ENCODE measurements at regions not wholly inside any gene's neighbourhood (a gene's known extent, or its start where the extent isn't known, plus 50 kb on each side); places are given as distances from the start of the nearest gene placed in this dataset.

DNA sequence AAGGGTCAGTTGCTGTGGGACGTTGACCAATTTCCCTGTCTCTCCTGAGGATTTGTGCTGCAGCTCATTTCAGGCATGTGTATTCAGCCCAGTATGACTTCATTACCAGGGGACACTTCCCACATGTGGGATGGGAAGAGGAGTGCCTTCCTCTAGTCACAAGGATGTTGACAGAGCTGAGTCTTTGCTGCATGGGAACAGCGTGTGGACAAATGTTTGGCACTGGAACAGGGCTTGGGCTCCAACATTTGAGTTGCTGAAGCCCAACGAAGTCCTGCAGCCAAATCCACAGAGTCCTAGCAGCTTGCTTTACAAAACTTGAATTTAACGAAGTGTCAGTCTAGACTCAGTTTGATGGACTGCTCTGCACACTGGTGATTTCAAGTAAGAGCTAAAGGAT, 283.2 kb downstream of the SH3GL2 start:
- DNase-seq (ENCODE audit: low read depth), result no peak
- no peak overlapping the region for H3K4me3 ChIP-seq (ENCODE audit: low read depth, low read length)
- TF ChIP-seq, protein P1, sequence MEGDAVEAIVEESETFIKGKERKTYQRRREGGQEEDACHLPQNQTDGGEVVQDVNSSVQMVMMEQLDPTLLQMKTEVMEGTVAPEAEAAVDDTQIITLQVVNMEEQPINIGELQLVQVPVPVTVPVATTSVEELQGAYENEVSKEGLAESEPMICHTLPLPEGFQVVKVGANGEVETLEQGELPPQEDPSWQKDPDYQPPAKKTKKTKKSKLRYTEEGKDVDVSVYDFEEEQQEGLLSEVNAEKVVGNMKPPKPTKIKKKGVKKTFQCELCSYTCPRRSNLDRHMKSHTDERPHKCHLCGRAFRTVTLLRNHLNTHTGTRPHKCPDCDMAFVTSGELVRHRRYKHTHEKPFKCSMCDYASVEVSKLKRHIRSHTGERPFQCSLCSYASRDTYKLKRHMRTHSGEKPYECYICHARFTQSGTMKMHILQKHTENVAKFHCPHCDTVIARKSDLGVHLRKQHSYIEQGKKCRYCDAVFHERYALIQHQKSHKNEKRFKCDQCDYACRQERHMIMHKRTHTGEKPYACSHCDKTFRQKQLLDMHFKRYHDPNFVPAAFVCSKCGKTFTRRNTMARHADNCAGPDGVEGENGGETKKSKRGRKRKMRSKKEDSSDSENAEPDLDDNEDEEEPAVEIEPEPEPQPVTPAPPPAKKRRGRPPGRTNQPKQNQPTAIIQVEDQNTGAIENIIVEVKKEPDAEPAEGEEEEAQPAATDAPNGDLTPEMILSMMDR (conservative IDR thresholded peaks at IDR 0.05; ENCODE audit: low read depth, low read length), result no peak

- TF ChIP-seq, protein P1 (conservative IDR thresholded peaks at IDR 0.05; ENCODE audit: low read depth, low read length), result no peak
- DNase-seq (ENCODE audit: low read depth), result no peak
- H3K4me3 ChIP-seq (ENCODE audit: low read depth, low read length), result no peak overlapping the region
Observed at GRCh38 chr9:17862629-17863028, 283.8 kb downstream of the SH3GL2 start.

GRCh38 chr9:17863213-17863883, 284.5 kb downstream of the SH3GL2 start:
- TF ChIP-seq, protein P1 (conservative IDR thresholded peaks at IDR 0.05; ENCODE audit: low read depth, low read length), result no peak
- peak; percentile 0 for DNase-seq (ENCODE audit: low read depth)
- no peak overlapping the region for H3K4me3 ChIP-seq (ENCODE audit: low read depth, low read length)

- TF ChIP-seq, protein P1 (conservative IDR thresholded peaks at IDR 0.05; ENCODE audit: low read depth, low read length), result no peak
- DNase-seq (ENCODE audit: low read depth), result no peak
- H3K4me3 ChIP-seq (ENCODE audit: low read depth, low read length), result no peak overlapping the region
Observed at GRCh38 chr9:17863924-17864323, 285.1 kb downstream of the SH3GL2 start.

GRCh38 chr9:17864951-17865350, 286.1 kb downstream of the SH3GL2 start:
- no peak for DNase-seq (ENCODE audit: low read depth)
- H3K4me3 ChIP-seq (ENCODE audit: low read depth, low read length), result no peak overlapping the region
- TF ChIP-seq, protein P1 (conservative IDR thresholded peaks at IDR 0.05; ENCODE audit: low read depth, low read length), result no peak

GRCh38 chr9:17865881-17866280, 287.0 kb downstream of the SH3GL2 start:
- no peak for DNase-seq (ENCODE audit: low read depth)
- no peak overlapping the region for H3K4me3 ChIP-seq (ENCODE audit: low read depth, low read length)
- TF ChIP-seq, protein P1 (conservative IDR thresholded peaks at IDR 0.05; ENCODE audit: low read depth, low read length), result no peak

- TF ChIP-seq, protein P1 (conservative IDR thresholded peaks at IDR 0.05; ENCODE audit: low read depth, low read length), result no peak
- H3K4me3 ChIP-seq (ENCODE audit: low read depth, low read length), result no peak overlapping the region
- no peak for DNase-seq (ENCODE audit: low read depth)
Observed at GRCh38 chr9:17870722-17871121, 291.9 kb downstream of the SH3GL2 start.

All from epithelial cell of proximal tubule (primary cell).